Thoracic aorta (tissue), 2 donors: ENCODE measurements at regions not wholly inside any gene's neighbourhood (a gene's known extent, or its start where the extent isn't known, plus 50 kb on each side); places are given as distances from the start of the nearest gene placed in this dataset.

ENCODE experiments used
- ATAC-seq: fragments of 150-250 bp; one replicate; pipeline ENCODE4 v1.8.0; 2017; ENCODE audit warnings: low read depth; ENCODE audit not compliant: insufficient number of reproducible peaks, low FRiP score
- DNase-seq: peaks from one replicate; pipeline ENCODE4 v3.0.0-alpha.2; 2020; ENCODE audit warnings: low spot score
- H3K27ac ChIP-seq, 2 donors: fragments of 200-600 bp; sonication (generic); 1 replicate in 1 of 2; 2 replicates in 1 of 2; pipeline ENCODE4 v1.5.1; 2016; ENCODE audit warnings: mild to moderate bottlenecking in 2 of 2, moderate library complexity in 2 of 2
- H3K27me3 ChIP-seq: fragments of 200-600 bp; sonication (generic); replicated peaks from 2 replicates; pipeline ENCODE4 v1.6.0; 2016; ENCODE audit warnings: mild to moderate bottlenecking; ENCODE audit not compliant: insufficient read depth
- H3K36me3 ChIP-seq: fragments of 200-600 bp; sonication (generic); one replicate; pipeline ENCODE4 v1.5.1; 2016
- H3K4me1 ChIP-seq, 2 donors: fragments of 200-600 bp; sonication (generic); 1 replicate in 1 of 2; 2 replicates in 1 of 2; pipeline versions ENCODE4 v1.5.1 to v1.6.0; 2016; ENCODE audit warnings: low read depth in 2 of 2, mild to moderate bottlenecking in 1 of 2; ENCODE audit not compliant: control insufficient read depth in 1 of 2
- H3K4me3 ChIP-seq: fragments of 200-600 bp; sonication (generic); 2 replicates; pipeline ENCODE4 v1.5.1; 2016; ENCODE audit warnings: mild to moderate bottlenecking
- H3K9me3 ChIP-seq: fragments of 200-600 bp; sonication (generic); 2 replicates; pipeline ENCODE4 v1.5.1; 2016
- CTCF ChIP-seq: fragments of 200-600 bp; sonication (generic); IDR thresholded peaks from one replicate; pipeline ENCODE4 v1.5.1; 2019; ENCODE audit warnings: antibody characterized with exemption

- Histone ChIP-seq H3K27me3 (no peaks in the 10 kb centered on the region), H3K36me3 (no peaks in the 10 kb centered on the region), H3K4me1 (no peaks in the 10 kb centered on the region), H3K9me3 (no peaks in the 10 kb centered on the region), H3K4me3 (no peak overlapping the region), H3K27ac (no peak overlapping the region)
- no peak for TF ChIP-seq CTCF
- ATAC-seq = no peak
- DNase-seq = no peak
Measured at GRCh38 chr2:22821458-22821857, 563.5 kb upstream of the KLHL29 start.

GRCh38 chr2:22822835-22823234 is 562.1 kb upstream of the KLHL29 start:
- no peaks in the 10 kb centered on the region for H3K9me3 ChIP-seq
- DNase-seq = no peak
- no peak overlapping the region for H3K4me3 ChIP-seq
- no peak for ATAC-seq
- no peaks in the 10 kb centered on the region for H3K4me1 ChIP-seq
- H3K36me3 ChIP-seq = no peaks in the 10 kb centered on the region
- H3K27me3 ChIP-seq = no peaks in the 10 kb centered on the region
- TF ChIP-seq CTCF = no peak
- no peak overlapping the region for H3K27ac ChIP-seq

- H3K9me3 ChIP-seq = no peaks in the 10 kb centered on the region
- no peaks in the 10 kb centered on the region for H3K4me1 ChIP-seq
- no peaks in the 10 kb centered on the region for H3K27me3 ChIP-seq
- no peak for TF ChIP-seq CTCF
- H3K36me3 ChIP-seq = no peaks in the 10 kb centered on the region
- H3K4me3 ChIP-seq = no peak overlapping the region
- no peak overlapping the region for H3K27ac ChIP-seq
- no peak for ATAC-seq
- DNase-seq = no peak
Measured at GRCh38 chr2:22824618-22825017, 560.4 kb upstream of the KLHL29 start.

GRCh38 chr2:22826703-22827102 is 558.3 kb upstream of the KLHL29 start:
- ATAC-seq = no peak

GRCh38 chr2:22829791-22830190 is 555.2 kb upstream of the KLHL29 start:
- Histone ChIP-seq H3K36me3 (no peaks in the 10 kb centered on the region), H3K27me3 (no peaks in the 10 kb centered on the region), H3K4me3 (no peak overlapping the region), H3K4me1 (no peaks in the 10 kb centered on the region), H3K27ac (no peak overlapping the region), H3K9me3 (no peaks in the 10 kb centered on the region)
- DNase-seq (no peak), ATAC-seq (no peak)
- TF ChIP-seq CTCF = no peak

More at GRCh38 chr2:22826703-22827102, 558.3 kb upstream of the KLHL29 start:
- H3K27ac ChIP-seq = no peak overlapping the region
- no peak overlapping the region for H3K4me3 ChIP-seq
- H3K4me1 ChIP-seq = no peaks in the 10 kb centered on the region
- TF ChIP-seq CTCF = no peak
- H3K36me3 ChIP-seq = no peaks in the 10 kb centered on the region
- no peak for DNase-seq
- H3K9me3 ChIP-seq = no peaks in the 10 kb centered on the region
- H3K27me3 ChIP-seq = no peaks in the 10 kb centered on the region
